ENCODE measurements at regions not wholly inside any gene's neighbourhood (a gene's known extent, or its start where the extent isn't known, plus 50 kb on each side); places are given as distances from the start of the nearest gene placed in this dataset.

DNA sequence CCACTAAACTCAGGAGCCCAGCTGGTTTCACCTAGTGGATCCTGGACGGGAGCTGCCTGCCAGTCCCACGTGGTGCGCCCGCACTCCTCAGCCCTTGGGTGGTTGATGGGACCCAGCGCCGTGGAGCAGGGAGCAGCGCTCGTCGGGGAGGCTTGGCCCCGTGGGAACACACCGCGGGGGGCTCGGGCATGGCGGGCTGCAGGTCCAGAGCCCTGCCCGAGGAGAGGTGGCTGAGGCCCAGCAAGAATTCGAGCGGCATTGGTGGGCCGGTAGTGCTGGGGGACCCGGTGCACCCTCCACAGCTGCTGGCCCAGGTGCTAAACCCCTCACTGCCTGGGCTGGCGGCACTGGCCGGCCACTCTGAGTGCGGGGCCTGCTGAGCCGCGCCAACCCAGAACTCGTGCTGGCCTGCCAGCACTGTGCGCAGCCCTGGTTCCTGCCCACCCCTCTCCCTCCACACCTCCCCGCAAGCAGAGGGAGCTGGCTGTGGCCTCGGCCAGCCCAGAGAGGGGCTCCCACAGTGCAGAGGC, 137.3 kb downstream of the TRIB2 start:
- TF ChIP-seq NFATC3 (CRISPR knock-in tag; IDR thresholded peaks at IDR 0.05): no peak
- TF ChIP-seq RBM22 (optimal IDR thresholded peaks at IDR 0.05; ENCODE audit: low read length): no peak
- TF ChIP-seq, protein P1, sequence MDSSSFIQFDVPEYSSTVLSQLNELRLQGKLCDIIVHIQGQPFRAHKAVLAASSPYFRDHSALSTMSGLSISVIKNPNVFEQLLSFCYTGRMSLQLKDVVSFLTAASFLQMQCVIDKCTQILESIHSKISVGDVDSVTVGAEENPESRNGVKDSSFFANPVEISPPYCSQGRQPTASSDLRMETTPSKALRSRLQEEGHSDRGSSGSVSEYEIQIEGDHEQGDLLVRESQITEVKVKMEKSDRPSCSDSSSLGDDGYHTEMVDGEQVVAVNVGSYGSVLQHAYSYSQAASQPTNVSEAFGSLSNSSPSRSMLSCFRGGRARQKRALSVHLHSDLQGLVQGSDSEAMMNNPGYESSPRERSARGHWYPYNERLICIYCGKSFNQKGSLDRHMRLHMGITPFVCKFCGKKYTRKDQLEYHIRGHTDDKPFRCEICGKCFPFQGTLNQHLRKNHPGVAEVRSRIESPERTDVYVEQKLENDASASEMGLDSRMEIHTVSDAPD (CRISPR knock-in tag; IDR thresholded peaks at IDR 0.05): no peak
- TF ChIP-seq, protein P2, sequence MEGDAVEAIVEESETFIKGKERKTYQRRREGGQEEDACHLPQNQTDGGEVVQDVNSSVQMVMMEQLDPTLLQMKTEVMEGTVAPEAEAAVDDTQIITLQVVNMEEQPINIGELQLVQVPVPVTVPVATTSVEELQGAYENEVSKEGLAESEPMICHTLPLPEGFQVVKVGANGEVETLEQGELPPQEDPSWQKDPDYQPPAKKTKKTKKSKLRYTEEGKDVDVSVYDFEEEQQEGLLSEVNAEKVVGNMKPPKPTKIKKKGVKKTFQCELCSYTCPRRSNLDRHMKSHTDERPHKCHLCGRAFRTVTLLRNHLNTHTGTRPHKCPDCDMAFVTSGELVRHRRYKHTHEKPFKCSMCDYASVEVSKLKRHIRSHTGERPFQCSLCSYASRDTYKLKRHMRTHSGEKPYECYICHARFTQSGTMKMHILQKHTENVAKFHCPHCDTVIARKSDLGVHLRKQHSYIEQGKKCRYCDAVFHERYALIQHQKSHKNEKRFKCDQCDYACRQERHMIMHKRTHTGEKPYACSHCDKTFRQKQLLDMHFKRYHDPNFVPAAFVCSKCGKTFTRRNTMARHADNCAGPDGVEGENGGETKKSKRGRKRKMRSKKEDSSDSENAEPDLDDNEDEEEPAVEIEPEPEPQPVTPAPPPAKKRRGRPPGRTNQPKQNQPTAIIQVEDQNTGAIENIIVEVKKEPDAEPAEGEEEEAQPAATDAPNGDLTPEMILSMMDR (CRISPR knock-in tag; IDR thresholded peaks at IDR 0.05): no peak
- TF ChIP-seq HNRNPUL1 (IDR thresholded peaks at IDR 0.05; ENCODE audit: low read depth, low read length): no peak
- TF ChIP-seq CBX2 (IDR thresholded peaks at IDR 0.05; ENCODE audit: low read depth, low read length): no peak
- no peak for TF ChIP-seq CBX2 (CRISPR knock-in tag; IDR thresholded peaks at IDR 0.05; ENCODE audit: low read depth)
- no peak for TF ChIP-seq ZNF670 (CRISPR knock-in tag; IDR thresholded peaks at IDR 0.05; ENCODE audit: borderline replicate concordance)
- TF ChIP-seq POLR2A (IDR thresholded peaks at IDR 0.05; ENCODE audit: insufficient read depth in 1 of 2, low read depth in 2 of 2, low read length in 2 of 2): no peak
- no peak for TF ChIP-seq NFE2L1 (CRISPR knock-in tag; IDR thresholded peaks at IDR 0.05; ENCODE audit: borderline replicate concordance)

Data from HepG2 (cell line).